ENCODE measurements at regions not wholly inside any gene's neighbourhood (a gene's known extent, or its start where the extent isn't known, plus 50 kb on each side); places are given as distances from the start of the nearest gene placed in this dataset.
"Not testable (repeated sequence)": the region's sequence is repeated elsewhere in the genome, so short reads cannot be mapped to it uniquely, and the experiment has no call there.

DNA sequence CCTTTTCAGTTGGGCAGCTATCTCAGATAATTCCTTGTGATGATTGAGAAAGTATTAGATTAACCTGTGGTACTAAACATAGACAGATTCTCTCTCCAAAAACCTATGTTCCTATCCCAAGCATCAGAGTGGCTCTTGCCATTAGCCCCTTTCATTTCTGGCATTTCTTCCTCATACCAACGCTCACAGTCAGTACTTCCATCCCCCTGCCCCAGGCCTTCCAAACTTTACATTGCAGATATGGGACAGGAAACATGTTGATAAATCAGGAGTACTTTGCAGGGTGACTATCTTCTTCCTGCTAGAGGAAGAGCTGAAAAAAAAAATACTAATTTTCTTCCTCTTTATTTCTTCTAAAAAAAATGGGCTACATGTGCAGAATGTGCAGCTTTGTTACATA lies 442.6 kb upstream of the RGMB start:
- no peak for DNase-seq

DNA sequence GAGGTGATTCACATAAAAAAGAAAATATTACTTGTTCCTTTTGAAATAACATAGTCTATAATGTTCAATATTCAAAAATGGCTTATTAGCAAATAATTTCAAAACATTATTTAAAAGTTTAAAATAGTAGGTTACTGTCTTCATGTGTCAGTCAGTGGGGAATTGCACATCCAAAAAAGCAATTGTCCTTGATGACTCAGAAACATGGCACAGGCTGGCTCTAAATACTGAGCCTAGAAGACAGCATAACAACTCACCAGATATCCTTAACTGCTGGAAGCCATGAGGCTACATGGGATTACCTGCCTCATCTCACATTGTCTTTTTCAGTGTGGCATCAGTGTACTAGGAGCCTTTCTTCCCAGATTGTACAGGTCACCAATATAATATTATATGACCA lies 439.5 kb upstream of the RGMB start:
- no peak for DNase-seq

GRCh38 chr5:98334946-98335345 lies 438.5 kb upstream of the RGMB start:
- DNase-seq: no peak

GRCh38 chr5:98339141-98339848 lies 434.2 kb upstream of the RGMB start:
- DNase-seq: no peak

- no peak for DNase-seq
Observed at GRCh38 chr5:98341038-98342032, 432.1 kb upstream of the RGMB start.

- DNase-seq: not testable (repeated sequence)
Observed at GRCh38 chr5:98342958-98343660, 430.4 kb upstream of the RGMB start.

- DNase-seq: no peak
Observed at GRCh38 chr5:98349251-98349989, 424.0 kb upstream of the RGMB start.

DNA sequence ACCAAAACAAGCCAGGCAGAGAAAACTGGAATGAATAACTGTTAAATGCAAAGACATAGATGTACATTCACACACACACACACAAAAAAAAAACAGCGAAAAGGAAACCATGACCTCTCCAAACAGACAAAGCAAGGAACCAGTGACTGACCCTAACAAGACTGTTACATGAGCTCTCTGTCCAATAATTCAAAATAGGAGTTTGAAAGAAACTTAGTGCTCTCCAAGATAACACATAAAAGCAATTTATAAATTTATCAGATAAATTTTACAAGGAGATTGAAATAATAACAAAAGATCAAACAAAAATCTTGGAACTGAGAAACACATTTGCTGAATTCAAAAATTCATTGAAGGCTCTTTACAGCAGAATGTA lies 423.5 kb upstream of the RGMB start:
- no peak for DNase-seq

- DNase-seq: no peak
Observed at GRCh38 chr5:98354922-98355321, 418.5 kb upstream of the RGMB start.

DNA sequence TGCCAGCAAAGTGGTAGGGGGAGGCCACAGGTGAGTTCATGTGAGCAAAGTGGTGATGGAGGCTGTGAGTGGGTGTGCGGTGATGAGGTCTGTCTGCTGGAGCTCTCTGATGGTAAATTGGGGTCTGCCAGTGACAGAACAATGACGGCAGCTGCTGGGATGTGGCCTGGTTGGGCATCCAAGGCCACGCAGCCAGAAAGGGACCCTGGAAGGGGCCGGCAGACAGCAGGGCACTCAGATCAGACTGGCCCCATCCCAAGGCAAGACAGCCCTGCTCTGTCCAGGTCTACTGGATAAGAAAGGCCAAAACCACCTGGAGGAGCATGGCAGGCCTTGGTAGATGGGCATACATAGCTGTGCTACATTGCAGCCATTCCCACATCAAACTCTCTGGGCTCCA lies 412.9 kb upstream of the RGMB start:
- no peak for DNase-seq

- peak in 1 of 2 experiments; percentile 3 for DNase-seq
Observed at GRCh38 chr5:98363157-98363556, 410.3 kb upstream of the RGMB start.

GRCh38 chr5:98364549-98364948 lies 408.9 kb upstream of the RGMB start:
- no peak for DNase-seq

DNA sequence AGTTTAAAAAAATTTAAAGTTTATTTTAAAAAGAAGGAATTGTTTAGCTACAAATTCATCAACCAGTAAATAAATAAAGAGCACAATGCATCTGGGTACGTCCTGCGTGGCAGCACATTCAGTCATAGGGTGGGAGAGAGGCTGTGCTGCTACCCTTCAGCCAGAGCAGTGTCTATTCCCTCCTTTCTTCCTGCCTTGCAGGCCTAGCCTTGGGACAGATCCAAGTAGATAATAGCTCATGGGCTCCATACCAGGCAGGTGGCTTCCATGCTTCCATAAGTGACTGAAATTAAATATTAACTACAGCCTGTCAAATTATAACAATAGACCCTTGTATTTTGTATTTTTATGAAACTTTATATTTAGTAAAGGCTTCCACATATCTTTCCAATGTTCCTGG lies 408.3 kb upstream of the RGMB start:
- peak; percentile 1 to 8 for DNase-seq

DNA sequence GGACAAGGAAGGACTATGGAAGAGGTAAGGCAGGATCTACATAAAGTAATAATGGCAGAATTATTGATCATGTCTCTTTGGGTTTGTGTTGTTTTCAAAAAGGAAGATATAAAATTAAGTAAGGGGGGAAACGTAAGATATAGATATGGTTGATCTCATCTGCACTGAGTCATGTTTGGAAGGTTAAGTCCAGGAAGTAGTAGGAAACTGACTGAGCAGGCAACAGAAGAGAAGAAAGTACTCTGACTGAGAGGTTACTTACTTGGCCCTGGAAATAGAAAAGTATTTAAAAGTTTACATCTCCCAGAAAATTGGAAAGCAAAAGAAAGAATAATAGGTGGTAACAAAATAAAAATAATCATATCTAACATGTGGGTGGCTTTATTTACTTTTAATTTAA lies 405.3 kb upstream of the RGMB start:
- DNase-seq: no peak

GRCh38 chr5:98372351-98372750 lies 401.1 kb upstream of the RGMB start:
- DNase-seq: no peak

- DNase-seq: no peak
Observed at GRCh38 chr5:98391921-98392625, 381.4 kb upstream of the RGMB start.

- DNase-seq: not testable (repeated sequence)
Observed at GRCh38 chr5:98393205-98393604, 380.3 kb upstream of the RGMB start.

- DNase-seq: no peak
Observed at GRCh38 chr5:98397081-98397480, 376.4 kb upstream of the RGMB start.

GRCh38 chr5:98398465-98398864 lies 375.0 kb upstream of the RGMB start:
- DNase-seq: no peak

DNA sequence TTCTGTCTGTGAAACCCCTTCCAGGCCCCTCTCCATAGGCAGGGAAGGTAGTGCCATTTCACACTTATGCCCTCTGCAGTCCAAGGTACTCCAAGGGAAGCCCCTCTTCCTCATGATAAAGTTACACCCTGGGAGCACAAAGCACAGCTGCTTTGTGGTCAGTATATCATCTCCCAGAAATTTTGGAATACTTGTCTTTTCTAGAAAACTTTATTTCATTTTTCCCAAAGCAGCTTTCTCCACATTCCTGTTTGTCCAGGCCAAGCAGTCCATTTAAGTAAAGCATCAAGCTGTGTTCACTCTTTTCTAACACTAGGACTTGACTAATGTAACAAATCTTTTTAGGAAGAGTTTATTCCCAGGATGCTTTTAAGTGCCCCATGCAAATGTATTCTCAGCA lies 371.8 kb upstream of the RGMB start:
- DNase-seq: no peak

GRCh38 chr5:98402130-98402529 lies 371.3 kb upstream of the RGMB start:
- no peak for DNase-seq

DNA sequence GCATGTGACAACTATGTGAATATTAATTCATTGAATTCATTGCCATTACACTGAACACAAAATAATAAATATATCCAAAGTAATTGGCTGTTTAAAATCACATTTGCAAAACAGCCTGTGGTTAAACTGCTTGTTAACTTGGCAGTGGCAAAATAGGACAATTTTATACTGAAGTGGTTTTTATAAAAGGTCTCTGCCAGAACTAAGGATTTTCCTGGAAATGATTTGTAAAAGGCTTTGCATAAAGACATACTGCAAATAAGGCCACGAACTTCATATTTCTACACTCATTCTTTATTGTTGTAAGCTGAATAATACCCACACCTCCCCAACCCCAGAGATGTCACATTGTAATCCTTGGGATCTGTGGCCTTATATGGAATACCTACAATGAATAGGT lies 370.3 kb upstream of the RGMB start:
- DNase-seq: no peak
